Pulmonary artery endothelial cell (primary cell): ENCODE measurements at regions not wholly inside any gene's neighbourhood (a gene's known extent, or its start where the extent isn't known, plus 50 kb on each side); places are given as distances from the start of the nearest gene placed in this dataset.

Source experiments
- DNase-seq: peaks from one replicate; pipeline ENCODE4 v3.0.0-alpha.2; 2011; ENCODE audit warnings: low read depth, low spot score

- DNase-seq, result no peak
These were observed 75.9 kb downstream of the EDN3 start for GRCh38 chr20:59376109-59376841.

- DNase-seq, result no peak
These were observed 76.6 kb downstream of the EDN3 start for GRCh38 chr20:59376998-59377397.

- no peak for DNase-seq
These were observed 77.4 kb downstream of the EDN3 start for GRCh38 chr20:59377842-59378241.

GRCh38 chr20:59378396-59378795, 78.0 kb downstream of the EDN3 start:
- DNase-seq, result no peak

- no peak for DNase-seq
These were observed 78.6 kb downstream of the EDN3 start for GRCh38 chr20:59378966-59379365.

- DNase-seq, result no peak
These were observed 81.3 kb downstream of the EDN3 start for GRCh38 chr20:59381689-59382088.

- DNase-seq, result no peak
These were observed 81.8 kb downstream of the EDN3 start for GRCh38 chr20:59382157-59382725.

GRCh38 chr20:59382907-59383306, 82.5 kb downstream of the EDN3 start:
- no peak for DNase-seq

GRCh38 chr20:59385038-59385437, 84.6 kb downstream of the EDN3 start:
- no peak for DNase-seq

- no peak for DNase-seq
These were observed 85.1 kb downstream of the EDN3 start for GRCh38 chr20:59385480-59385879.

- DNase-seq, result no peak
These were observed 86.4 kb downstream of the EDN3 start for GRCh38 chr20:59386809-59387208.

- DNase-seq, result no peak
These were observed 87.5 kb downstream of the EDN3 start for GRCh38 chr20:59387891-59388290.

- no peak for DNase-seq
These were observed 88.0 kb downstream of the EDN3 start for GRCh38 chr20:59388402-59388801.

- no peak for DNase-seq
These were observed 90.0 kb downstream of the EDN3 start for GRCh38 chr20:59390437-59390836.

GRCh38 chr20:59391975-59392374, 91.6 kb downstream of the EDN3 start:
- DNase-seq, result no peak

- no peak for DNase-seq
These were observed 92.3 kb downstream of the EDN3 start for GRCh38 chr20:59392736-59393135.

GRCh38 chr20:59393142-59393541, 92.7 kb downstream of the EDN3 start:
- no peak for DNase-seq

- DNase-seq, result no peak
These were observed 95.3 kb downstream of the EDN3 start for GRCh38 chr20:59395729-59396128.

- no peak for DNase-seq
These were observed 98.3 kb downstream of the EDN3 start for GRCh38 chr20:59398537-59399205.

- DNase-seq, result no peak
These were observed 99.2 kb downstream of the EDN3 start for GRCh38 chr20:59399426-59400099.

- no peak for DNase-seq
These were observed 100.3 kb downstream of the EDN3 start for GRCh38 chr20:59400708-59401107.

- no peak for DNase-seq
These were observed 102.3 kb downstream of the EDN3 start for GRCh38 chr20:59402681-59403080.
